Head of caudate nucleus (tissue), 42 donors: ENCODE measurements at regions not wholly inside any gene's neighbourhood (a gene's known extent, or its start where the extent isn't known, plus 50 kb on each side); places are given as distances from the start of the nearest gene placed in this dataset.

Source experiments
- DNase-seq, 42 donors: peaks; one replicate each; pipeline versions ENCODE4 v3.0.0 to v3.0.0-alpha.2; 2020 to 2021; ENCODE audit warnings: mixed read lengths in 7 of 42
- intact Hi-C: fragments of 100-400 bp; cut with DNase I; formaldehyde crosslinking; loops from one replicate; pipeline ENCODE4 v1.15.0; 2022

- intact Hi-C loops: no loop called here
- DNase-seq: no peak
These were observed 1355.5 kb downstream of the MAT2B start for GRCh38 chr5:164860896-164861295.

DNA sequence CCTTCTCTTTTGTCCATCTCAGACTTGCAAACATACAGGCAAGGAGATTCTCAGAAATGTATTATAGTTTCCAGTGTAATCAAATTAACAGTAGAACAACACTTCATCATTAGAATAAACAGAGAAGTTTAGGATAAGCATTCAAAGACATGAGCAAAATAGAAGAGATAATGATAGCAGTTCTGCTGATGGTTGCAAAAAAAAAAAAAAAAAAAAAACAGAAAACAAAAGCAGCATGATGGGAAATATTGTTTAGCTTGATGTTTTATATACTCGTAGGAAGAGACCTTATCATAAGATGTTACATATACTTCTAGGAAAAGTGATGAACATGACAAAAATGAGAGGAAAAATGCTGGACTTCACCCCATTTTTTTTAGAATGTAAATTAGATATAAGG lies 1356.2 kb downstream of the MAT2B start:
- DNase-seq: no peak
- intact Hi-C loops: no loop called here

GRCh38 chr5:164868761-164869160 lies 1363.3 kb downstream of the MAT2B start:
- DNase-seq: no peak
- intact Hi-C loops: no loop called here

- intact Hi-C loops: no loop called here
- DNase-seq: no peak
These were observed 1363.9 kb downstream of the MAT2B start for GRCh38 chr5:164869325-164869724.

- intact Hi-C loops: no loop called here
- no peak for DNase-seq
These were observed 1371.4 kb downstream of the MAT2B start for GRCh38 chr5:164876793-164877192.

DNA sequence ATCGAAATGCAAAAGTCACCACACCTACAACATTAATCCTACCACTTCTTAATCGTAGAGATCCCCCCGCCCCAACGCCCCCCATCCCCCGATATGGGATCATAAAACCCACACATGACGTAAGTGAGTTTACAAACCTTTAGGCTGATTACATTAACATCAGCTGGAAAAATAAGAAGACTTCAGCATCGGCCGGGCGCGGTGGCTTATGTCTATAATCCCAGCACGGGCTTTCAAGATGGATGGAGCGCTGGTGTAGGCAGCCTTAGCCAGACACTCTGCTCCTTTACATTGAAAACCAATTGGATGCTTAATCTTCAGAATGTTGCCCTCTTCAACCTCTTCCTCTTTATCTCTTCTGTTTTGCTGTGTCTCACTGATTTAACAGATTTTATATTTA lies 1376.0 kb downstream of the MAT2B start:
- intact Hi-C loops: no loop called here
- no peak for DNase-seq

GRCh38 chr5:164885179-164885578 lies 1379.8 kb downstream of the MAT2B start:
- intact Hi-C loops: no loop called here
- DNase-seq: no peak

DNA sequence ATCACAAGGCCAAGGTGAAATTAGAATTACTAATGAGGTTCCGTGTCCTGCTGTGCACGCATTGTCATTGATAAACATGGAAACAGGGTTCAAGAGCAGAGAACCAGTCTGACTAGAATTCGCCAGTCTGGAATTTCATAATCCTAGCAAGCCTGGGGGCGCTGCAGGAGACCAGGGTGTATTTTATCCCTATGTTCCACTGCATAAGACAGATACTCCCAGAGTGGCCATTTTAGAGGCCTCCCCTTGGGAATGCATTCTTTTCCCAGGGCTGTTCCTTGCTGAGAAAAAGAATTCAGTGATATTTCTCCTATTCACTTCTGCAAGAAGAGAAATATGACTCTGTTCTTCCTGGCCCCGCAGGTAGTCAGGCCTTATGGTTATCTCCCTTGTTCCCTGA lies 1387.7 kb downstream of the MAT2B start:
- intact Hi-C loops: no loop called here

GRCh38 chr5:164898705-164899104 lies 1393.3 kb downstream of the MAT2B start:
- intact Hi-C loops: no loop called here
- no peak for DNase-seq

More for the DNA sequence above, 1387.7 kb downstream of the MAT2B start:
- DNase-seq: no peak

DNA sequence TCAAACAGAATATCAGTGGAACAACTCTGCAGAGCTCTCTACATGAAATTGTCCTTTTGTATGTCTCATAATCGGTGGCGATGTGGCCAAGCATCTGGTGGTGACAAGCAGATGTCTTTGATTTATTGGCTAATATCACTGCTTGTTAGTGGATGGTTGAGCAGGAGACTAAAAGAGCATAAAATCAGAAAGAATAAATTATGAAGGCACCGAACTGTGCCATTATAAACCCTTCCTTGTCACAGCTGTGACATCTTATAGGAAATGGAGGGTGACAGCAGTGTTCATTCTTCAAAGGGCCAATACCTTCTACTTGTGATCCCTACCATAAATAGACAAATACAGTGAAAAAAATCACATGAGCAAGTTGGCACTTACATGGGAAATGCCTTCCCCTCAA lies 1404.3 kb downstream of the MAT2B start:
- DNase-seq: no peak
- intact Hi-C loops: no loop called here

- intact Hi-C loops: no loop called here
- no peak for DNase-seq
These were observed 1416.3 kb downstream of the MAT2B start for GRCh38 chr5:164921722-164922121.

DNA sequence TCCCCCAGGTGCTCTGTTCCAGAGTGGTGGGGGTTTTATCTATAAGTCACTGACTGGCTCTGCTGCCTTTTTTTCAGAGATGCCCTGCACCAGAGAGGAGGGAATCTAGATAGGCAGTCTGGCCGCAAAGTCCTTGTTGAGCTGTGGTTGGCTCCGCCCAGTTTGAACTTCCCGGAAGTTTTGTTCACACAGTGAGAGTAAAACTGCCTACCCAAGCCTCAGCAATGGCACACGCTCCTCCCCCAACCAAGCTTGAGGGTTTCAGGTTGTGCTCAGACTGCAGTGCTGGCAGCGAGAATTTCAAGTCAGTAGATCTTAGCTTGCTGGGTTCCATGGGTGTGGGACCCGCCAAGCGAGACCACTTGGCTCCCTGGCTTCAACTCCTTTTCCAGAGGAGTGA lies 1428.6 kb downstream of the MAT2B start:
- intact Hi-C loops: no loop called here
- DNase-seq: no peak

DNA sequence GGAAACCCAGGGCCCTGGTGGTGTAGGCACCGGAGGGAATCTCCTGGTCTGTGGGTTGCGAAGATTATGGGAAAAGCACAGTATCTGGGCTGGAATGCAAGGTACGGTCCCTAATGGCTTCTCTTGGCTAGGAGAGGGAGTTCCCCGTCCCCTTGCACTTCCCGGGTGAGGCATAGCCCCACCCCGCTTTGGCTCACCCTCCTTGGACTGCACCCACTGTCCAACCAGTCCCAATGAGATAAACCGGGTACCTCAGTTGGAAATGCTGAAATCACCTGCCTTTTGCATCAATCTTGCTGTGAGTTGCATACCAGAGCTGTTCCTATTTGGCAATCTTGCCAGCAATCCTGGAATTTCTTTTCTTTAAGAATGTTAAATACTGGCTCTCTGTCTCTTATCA lies 1429.1 kb downstream of the MAT2B start:
- intact Hi-C loops: no loop called here
- DNase-seq: no peak

GRCh38 chr5:164941132-164941531 lies 1435.7 kb downstream of the MAT2B start:
- intact Hi-C loops: no loop called here
- DNase-seq: no peak

DNA sequence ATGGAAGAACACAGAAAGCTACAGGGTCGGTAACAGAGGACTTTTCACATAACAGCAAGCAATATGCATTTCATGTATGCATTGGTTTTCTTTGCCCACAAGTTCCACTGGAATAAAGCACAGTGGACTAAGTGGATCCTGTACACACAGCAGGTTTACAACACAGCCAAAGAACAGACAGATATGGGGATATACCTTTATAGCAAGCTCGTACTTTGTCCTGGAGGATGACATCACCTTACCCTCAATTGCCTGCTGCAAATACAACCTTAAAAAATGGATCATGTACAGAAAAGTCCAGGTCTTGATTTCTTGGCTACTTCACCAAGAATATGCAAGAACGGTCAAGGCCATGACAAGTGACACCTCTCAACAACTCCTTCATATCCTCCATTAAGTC lies 1445.5 kb downstream of the MAT2B start:
- no peak for DNase-seq
- intact Hi-C loops: no loop called here

- no peak for DNase-seq
- intact Hi-C loops: no loop called here
These were observed 1446.2 kb downstream of the MAT2B start for GRCh38 chr5:164951570-164951969.

GRCh38 chr5:164958688-164959087 lies 1453.3 kb downstream of the MAT2B start:
- no peak for DNase-seq
- intact Hi-C loops: no loop called here

DNA sequence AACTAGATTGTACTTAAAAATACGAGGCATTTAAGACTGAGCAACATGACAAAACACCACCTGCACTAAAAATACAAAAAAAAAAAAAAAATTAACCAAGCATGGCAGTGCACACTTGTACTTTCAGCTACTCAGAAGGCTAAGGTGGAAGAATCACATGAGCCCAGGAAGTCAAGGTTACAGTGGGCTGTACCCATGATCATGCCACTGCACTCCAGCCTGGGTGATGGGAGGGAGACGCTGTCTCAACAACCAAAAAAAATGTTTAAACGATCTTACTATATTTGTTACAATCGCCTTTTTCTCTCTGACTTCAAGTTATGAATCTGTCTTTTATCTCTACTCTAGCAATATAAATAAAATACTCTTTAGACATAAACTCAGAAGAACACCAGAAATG lies 1454.3 kb downstream of the MAT2B start:
- intact Hi-C loops: no loop called here
- no peak for DNase-seq

DNA sequence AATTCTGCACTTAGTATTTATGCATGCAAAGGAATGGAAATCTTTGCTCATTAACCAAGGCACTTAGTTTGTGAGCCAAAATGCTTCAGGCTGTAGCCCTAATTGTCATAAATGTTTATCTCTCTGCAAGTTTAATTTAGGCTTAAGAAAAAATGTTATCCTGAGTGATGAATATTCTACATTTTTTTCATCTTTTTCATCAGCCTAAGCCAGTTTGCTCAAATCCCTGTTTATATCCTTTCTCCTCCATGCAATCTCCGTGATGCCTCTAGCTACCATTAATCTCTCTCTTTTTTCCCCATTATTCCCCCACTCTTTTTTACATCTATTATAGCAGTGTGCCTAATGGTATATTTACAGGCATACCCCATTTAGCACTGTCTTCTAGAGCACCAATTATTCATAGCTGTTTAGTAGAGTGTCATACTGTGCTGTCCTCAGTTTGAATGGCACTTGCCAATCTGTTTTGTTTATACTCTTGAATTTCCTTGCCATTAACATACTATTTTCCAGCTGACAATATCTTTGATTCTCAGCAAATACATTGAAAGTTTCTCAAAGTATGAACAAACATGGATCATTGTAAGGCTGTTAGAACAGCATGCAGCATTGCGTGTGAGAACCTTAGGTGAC lies 1457.0 kb downstream of the MAT2B start:
- no peak for DNase-seq
- intact Hi-C loops: no loop called here

DNA sequence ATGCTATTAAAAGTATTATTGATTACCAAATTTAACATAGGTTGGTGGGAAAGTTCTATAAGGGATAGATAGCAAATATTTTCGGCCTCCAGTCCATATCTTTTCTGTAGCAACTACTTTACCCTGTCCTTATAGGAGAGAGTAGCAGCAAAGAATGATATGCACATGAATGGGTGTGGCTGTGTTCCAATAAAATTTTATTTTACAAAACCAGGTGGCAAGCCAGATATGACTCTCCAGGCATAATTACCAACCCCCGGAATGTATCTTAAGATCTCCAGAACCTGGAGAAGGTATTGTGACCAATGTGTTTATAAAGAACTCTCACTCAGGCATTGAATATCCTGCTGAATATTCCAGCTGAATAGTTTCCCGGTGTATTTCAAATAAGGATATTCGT lies 1461.2 kb downstream of the MAT2B start:
- intact Hi-C loops: no loop called here
- no peak for DNase-seq

DNA sequence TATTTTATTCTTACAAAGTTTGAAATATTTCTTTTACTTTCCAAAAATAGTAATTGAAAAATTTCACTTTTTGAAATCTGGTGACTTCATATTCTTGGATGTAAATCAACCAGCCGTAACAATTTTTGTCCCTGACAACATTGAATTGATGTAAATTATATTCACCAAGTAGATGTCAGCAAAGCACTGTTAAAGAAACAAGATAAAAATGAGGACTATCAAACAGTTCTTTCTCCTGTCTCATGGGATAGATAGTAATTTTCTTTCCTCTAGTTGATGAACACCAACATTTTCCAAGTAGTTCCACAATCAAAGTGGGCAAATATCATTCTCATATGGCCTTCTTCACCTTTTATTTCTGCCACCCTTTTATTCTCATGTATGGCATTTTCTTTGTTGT lies 1461.9 kb downstream of the MAT2B start:
- intact Hi-C loops: no loop called here
- no peak for DNase-seq

GRCh38 chr5:164972973-164973372 lies 1467.6 kb downstream of the MAT2B start:
- intact Hi-C loops: no loop called here
- no peak for DNase-seq
